Heart left ventricle (tissue), 13 donors: ENCODE measurements at regions not wholly inside any gene's neighbourhood (a gene's known extent, or its start where the extent isn't known, plus 50 kb on each side); places are given as distances from the start of the nearest gene placed in this dataset.

Source experiments
- CTCF ChIP-seq, 12 donors: fragments of 200-600 bp; sonication (generic) in 4 of 12; IDR thresholded peaks; one replicate each; pipeline versions ENCODE4 v1.5.0 to v1.8.0; 2018 to 2022; ENCODE audit warnings: antibody characterized with exemption in 12 of 12, mild to moderate bottlenecking in 5 of 12
- POLR2A ChIP-seq, 2 donors: fragments of 450-650 bp; IDR thresholded peaks; one replicate each; pipeline ENCODE4 v1.6.1; 2017; ENCODE audit warnings: antibody characterized with exemption in 2 of 2, mild to moderate bottlenecking in 2 of 2, moderate library complexity in 2 of 2
- donor health status: ischemic (EF 13 %, LVEDD 7.1; RV severe dilation, severe dysfunction).
- donor health status: DM: no; HTN: yes; CAD: no.
- donor health status: DM: no; HTN: no; CAD: no.
- donor health status: ischemic (EF 25% LVEDD 6.9; RV normal size, moderate dysfunction).
- donor health status: ischemic (EF 25% LVEDD 5.7; RV mildly dilated, moderate dysfunction).
- donor health status: ischemic (EF 35%, LVEDD 5.7; RV mildly dilated, moderate dysfunction).
- donor health status: nonischemic (EF 11% LVEDD 7.7; RV severe dilation, severe dysfunction).
- donor health status: DM: yes; HTN: yes; CAD: no.
- donor health status: PGD.
- donor health status: ischemic (EF 29% LVEDD 5.4; RV normal size, mild dysfunction).
- donor health status: nonischemic (EF 23%, LVEDD 6.1; RV moderate dilation, normal function).

GRCh38 chr5:90055831-90056328 lies 353.7 kb downstream of the CETN3 start:
- TF ChIP-seq CTCF (IDR thresholded peaks at IDR 0.05) (no peak), POLR2A (IDR thresholded peaks at IDR 0.05) (no peak)
